Neural cell (in vitro differentiated cells): ENCODE measurements at regions not wholly inside any gene's neighbourhood (a gene's known extent, or its start where the extent isn't known, plus 50 kb on each side); places are given as distances from the start of the nearest gene placed in this dataset.

ENCODE experiments used
- H2AFZ ChIP-seq: fragments of 200-600, 300-800 bp; sonication (generic), shearing (Covaris generic); 2 replicates; pipeline ENCODE4 v1.6.0; 2014; ENCODE audit warnings: low read depth, mild to moderate bottlenecking, antibody characterized with exemption, low read length, moderate library complexity
- H3F3A ChIP-seq: fragments of 200-600 bp; shearing (Covaris generic); 2 replicates; pipeline ENCODE4 v1.6.1; 2016; ENCODE audit warnings: mild to moderate bottlenecking, moderate library complexity, mixed read lengths, antibody characterized with exemption, low read length; ENCODE audit not compliant: insufficient read depth, poor library complexity, severe bottlenecking
- H3K27ac ChIP-seq: fragments of 200-600, 300-800 bp; sonication (generic), shearing (Covaris generic); 2 replicates; pipeline ENCODE4 v1.5.1; 2014; ENCODE audit warnings: mild to moderate bottlenecking, low read length, moderate library complexity
- H3K27me3 ChIP-seq: fragments of 300-800, 200-600 bp; sonication (generic), shearing (Covaris generic); 2 replicates; pipeline ENCODE4 v1.6.0; 2014; ENCODE audit warnings: mild to moderate bottlenecking, low read depth, low read length, moderate library complexity; ENCODE audit not compliant: insufficient read depth
- H3K36me3 ChIP-seq: fragments of 300-800, 200-600 bp; sonication (generic), shearing (Covaris generic); 2 replicates; pipeline ENCODE4 v1.5.1; 2014; ENCODE audit warnings: mild to moderate bottlenecking, antibody characterized with exemption, low read length, moderate library complexity; ENCODE audit not compliant: insufficient read depth
- H3K4me2 ChIP-seq: fragments of 300-800, 200-600 bp; sonication (generic), shearing (Covaris generic); 2 replicates; pipeline ENCODE4 v1.6.0; 2014; ENCODE audit warnings: mild to moderate bottlenecking, low read length
- H3K4me3 ChIP-seq: fragments of 300-800, 200-600 bp; sonication (generic), shearing (Covaris generic); 2 replicates; pipeline ENCODE4 v1.5.1; 2014; ENCODE audit warnings: mild to moderate bottlenecking, low read length, moderate library complexity
- H3K79me2 ChIP-seq: fragments of 200-600 bp; shearing (Covaris generic); replicated peaks from 2 replicates; pipeline ENCODE4 v1.6.0; 2014; ENCODE audit warnings: mild to moderate bottlenecking, low read length, moderate library complexity; ENCODE audit not compliant: insufficient read depth
- H3K9ac ChIP-seq: fragments of 300-800, 200-600 bp; sonication (generic), shearing (Covaris generic); 2 replicates; pipeline ENCODE4 v1.6.1; 2016; ENCODE audit warnings: mild to moderate bottlenecking, low read length, mixed read lengths
- H3K9me2 ChIP-seq: fragments of 200-600 bp; shearing (Covaris generic); 2 replicates; pipeline ENCODE4 v1.6.1; 2016; ENCODE audit warnings: mild to moderate bottlenecking, low read length, mixed read lengths; ENCODE audit not compliant: insufficient read depth
- H3K9me3 ChIP-seq: fragments of 200-600, 300-800 bp; sonication (generic), shearing (Covaris generic); 2 replicates; pipeline ENCODE4 v1.6.1; 2016; ENCODE audit warnings: mild to moderate bottlenecking, mixed run types, low read length, moderate library complexity, mixed read lengths
- H4K20me1 ChIP-seq: fragments of 200-600 bp; shearing (Covaris generic); 2 replicates; pipeline ENCODE4 v1.6.1; 2016; ENCODE audit warnings: mild to moderate bottlenecking, mixed run types; ENCODE audit not compliant: insufficient read depth
- CTCF ChIP-seq: fragments of 450-650 bp; IDR thresholded peaks from 2 replicates; pipeline ENCODE4 v1.5.1; 2014; ENCODE audit warnings: antibody characterized with exemption, mild to moderate bottlenecking, moderate library complexity; ENCODE audit not compliant: poor library complexity, severe bottlenecking
- EP300 ChIP-seq: fragments of 450-650 bp; conservative IDR thresholded peaks from 2 replicates; pipeline ENCODE4 v1.6.1; 2014; ENCODE audit warnings: antibody characterized with exemption, mild to moderate bottlenecking, moderate library complexity; ENCODE audit not compliant: poor library complexity, severe bottlenecking
- EZH2 ChIP-seq: fragments of 200-600, 300-800 bp; shearing (Covaris generic), sonication (generic); IDR thresholded peaks from 2 replicates; pipeline ENCODE4 v1.6.1; 2014; ENCODE audit warnings: antibody characterized with exemption, low read length, borderline replicate concordance, mild to moderate bottlenecking; ENCODE audit not compliant: insufficient read depth, poor library complexity, severe bottlenecking
- MXI1 ChIP-seq: fragments of 450-650 bp; conservative IDR thresholded peaks from 2 replicates; pipeline ENCODE4 v1.6.1; 2014; ENCODE audit warnings: antibody characterized with exemption, mild to moderate bottlenecking; ENCODE audit not compliant: poor library complexity, severe bottlenecking
- POLR2AphosphoS5 ChIP-seq: IDR thresholded peaks from 2 replicates; pipeline ENCODE4 v1.6.1; 2012
- RAD21 ChIP-seq: fragments of 450-650 bp; conservative IDR thresholded peaks from 2 replicates; pipeline ENCODE4 v1.6.1; 2014; ENCODE audit warnings: antibody characterized with exemption, mild to moderate bottlenecking, moderate library complexity
- REST ChIP-seq: IDR thresholded peaks from 2 replicates; pipeline ENCODE4 v1.6.1; 2012; ENCODE audit warnings: borderline replicate concordance
- SMC3 ChIP-seq: fragments of 450-650 bp; conservative IDR thresholded peaks from 2 replicates; pipeline ENCODE4 v1.6.1; 2014; ENCODE audit warnings: antibody characterized with exemption, mild to moderate bottlenecking, moderate library complexity; ENCODE audit not compliant: poor library complexity
- TAF1 ChIP-seq: IDR thresholded peaks from 2 replicates; pipeline ENCODE4 v1.6.1; 2012; ENCODE audit warnings: low read depth

GRCh38 chr2:43057026-43057741 lies 169.2 kb downstream of the ZFP36L2 start (continued):
- no peak for TF ChIP-seq REST
- no peak for TF ChIP-seq RAD21

GRCh38 chr2:43055985-43056384 lies 170.4 kb downstream of the ZFP36L2 start:
- no peaks in the 10 kb centered on the region for H3K9me3 ChIP-seq
- H3K27ac ChIP-seq, result no peak overlapping the region
- no peak overlapping the region for H3K4me3 ChIP-seq
- no peaks in the 10 kb centered on the region for H3F3A ChIP-seq
- H4K20me1 ChIP-seq, result no peaks in the 10 kb centered on the region
- no peaks in the 10 kb centered on the region for H3K36me3 ChIP-seq
- no peaks in the 10 kb centered on the region for H3K27me3 ChIP-seq
- no peak overlapping the region for H2AFZ ChIP-seq
- no peaks in the 10 kb centered on the region for H3K79me2 ChIP-seq
- no peak for TF ChIP-seq CTCF
- no peak for TF ChIP-seq POLR2AphosphoS5
- no peak for TF ChIP-seq REST
- TF ChIP-seq SMC3, result no peak
- TF ChIP-seq MXI1, result no peak
- TF ChIP-seq EZH2, result no peak
- no peak for TF ChIP-seq RAD21
- TF ChIP-seq EP300, result no peak
- TF ChIP-seq TAF1, result no peak
- H3K9ac ChIP-seq, result no peak overlapping the region
- no peak overlapping the region for H3K4me2 ChIP-seq
- no peaks in the 10 kb centered on the region for H3K9me2 ChIP-seq
